ENCODE measurements at regions not wholly inside any gene's neighbourhood (a gene's known extent, or its start where the extent isn't known, plus 50 kb on each side); places are given as distances from the start of the nearest gene placed in this dataset.

GRCh38 chr6:48957781-48958180 lies 505.3 kb downstream of the MMUT start:
- ChIA-PET POLR2A (no interaction called here), CTCF (no interaction called here), SMC1A (ENCODE audit: uncharacterized antibody, unreplicated experiment) (interaction anchor here (1.3 kb wide), 1 partner anchor 15 kb away, joined by 5 read pairs; no protein-coding TSS in a partner anchor), RAD21 (ENCODE audit: unreplicated experiment) (no interaction called here)
- no peak overlapping the region for H2AFZ ChIP-seq (ENCODE audit: control insufficient read depth, low read depth, low read length)
- in situ Hi-C loops (cut with MboI): no loop called here
- intact Hi-C loops (cut with micrococcal nuclease; ENCODE audit: unreplicated experiment): no loop called here
- ATAC-seq (no peak), DNase-seq (ENCODE audit: low read depth, low spot score) (no peak), FAIRE-seq (no peak)
- H3K4me2 ChIP-seq (ENCODE audit: control insufficient read depth, insufficient read depth): no peak overlapping the region
- no peak overlapping the region for H3K27ac ChIP-seq (ENCODE audit: control insufficient read depth, insufficient read depth)
- no peak overlapping the region for H3K4me3 ChIP-seq
- H3K79me2 ChIP-seq (ENCODE audit: control insufficient read depth, insufficient read depth, low read length): no peaks in the 10 kb centered on the region
- no peaks in the 10 kb centered on the region for H4K20me1 ChIP-seq (ENCODE audit: control insufficient read depth, insufficient read depth)
- H3K4me1 ChIP-seq (ENCODE audit: control insufficient read depth, insufficient read depth, low read length): no peaks in the 10 kb centered on the region
- H3K27me3 ChIP-seq (replicated peaks in 1 of 2; ENCODE audit: control insufficient read depth in 2 of 2, insufficient read depth in 2 of 2, low read length in 1 of 2): no peaks in the 10 kb centered on the region
- H3K9me3 ChIP-seq (replicated peaks; ENCODE audit: control insufficient read depth, insufficient read depth, low read length): no peaks in the 10 kb centered on the region
- H3K9ac ChIP-seq (ENCODE audit: control insufficient read depth, insufficient read depth, low read length): no peak overlapping the region
- WGBS (ENCODE audit: insufficient coverage, insufficient replicate concordance, low lambda C conversion rate, missing lambda C conversion rate): 7% methylated on average over 5 of the region's 5 CpGs
- BruUV-seq (replicated peaks): no TSS peak
- H3K36me3 ChIP-seq (ENCODE audit: control insufficient read depth in 2 of 2, insufficient read depth in 2 of 2, low read length in 1 of 2): no peaks in the 10 kb centered on the region
- no peak for TF ChIP-seq MTA3 (IDR thresholded peaks at IDR 0.05; ENCODE audit: borderline replicate concordance, low read length)
- no peak for TF ChIP-seq HDAC2 (IDR thresholded peaks at IDR 0.05)
- no peak for TF ChIP-seq MXI1 (IDR thresholded peaks at IDR 0.05; ENCODE audit: low read depth, low read length)
- no peak for TF ChIP-seq TARDBP (IDR thresholded peaks at IDR 0.05; ENCODE audit: borderline replicate concordance)
- no peak for TF ChIP-seq SMARCA5 (IDR thresholded peaks at IDR 0.05)
- TF ChIP-seq NFIC (IDR thresholded peaks at IDR 0.05; ENCODE audit: low read depth, low read length): no peak
- TF ChIP-seq, protein P1, sequence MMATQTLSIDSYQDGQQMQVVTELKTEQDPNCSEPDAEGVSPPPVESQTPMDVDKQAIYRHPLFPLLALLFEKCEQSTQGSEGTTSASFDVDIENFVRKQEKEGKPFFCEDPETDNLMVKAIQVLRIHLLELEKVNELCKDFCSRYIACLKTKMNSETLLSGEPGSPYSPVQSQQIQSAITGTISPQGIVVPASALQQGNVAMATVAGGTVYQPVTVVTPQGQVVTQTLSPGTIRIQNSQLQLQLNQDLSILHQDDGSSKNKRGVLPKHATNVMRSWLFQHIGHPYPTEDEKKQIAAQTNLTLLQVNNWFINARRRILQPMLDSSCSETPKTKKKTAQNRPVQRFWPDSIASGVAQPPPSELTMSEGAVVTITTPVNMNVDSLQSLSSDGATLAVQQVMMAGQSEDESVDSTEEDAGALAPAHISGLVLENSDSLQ (IDR thresholded peaks at IDR 0.05): no peak
- no peak for TF ChIP-seq POLR2AphosphoS5 (IDR thresholded peaks at IDR 0.05; ENCODE audit: low read length)
- no peak for TF ChIP-seq CEBPB (IDR thresholded peaks at IDR 0.05; ENCODE audit: borderline replicate concordance in 1 of 2, low read depth in 2 of 2, low read length in 2 of 2)
- no peak for TF ChIP-seq CREB1 (IDR thresholded peaks at IDR 0.05; ENCODE audit: low read depth)
- TF ChIP-seq FOXK2 (IDR thresholded peaks at IDR 0.05): no peak
- no peak for TF ChIP-seq SIX5 (IDR thresholded peaks at IDR 0.05; ENCODE audit: low read depth, low read length, severe bottlenecking)
- TF ChIP-seq CREM (IDR thresholded peaks at IDR 0.05; ENCODE audit: low read depth): no peak
- TF ChIP-seq RFX5 (IDR thresholded peaks at IDR 0.05; ENCODE audit: low read depth, low read length): no peak
- no peak for TF ChIP-seq ZNF207 (IDR thresholded peaks at IDR 0.05; ENCODE audit: borderline replicate concordance)

Data from GM12878 (cell line).